H54 (cell line): ENCODE measurements at regions not wholly inside any gene's neighbourhood (a gene's known extent, or its start where the extent isn't known, plus 50 kb on each side); places are given as distances from the start of the nearest gene placed in this dataset.

Experiments
- DNase-seq: peaks from one replicate; pipeline ENCODE4 v3.0.0; 2011; ENCODE audit warnings: low spot score, mixed read lengths; ENCODE audit not compliant: insufficient read length
- FAIRE-seq: peaks from 3 replicates; lab custom pipeline; 2011; peaks lifted over from hg19 to GRCh38; lab: Jason Lieb, UNC
- POLR2A ChIP-seq: IDR thresholded peaks from 2 replicates; pipeline ENCODE4 v1.6.1; 2011; ENCODE audit warnings: low read depth, mild to moderate bottlenecking, low read length

GRCh38 chr12:34339922-34340321, 317.6 kb downstream of the ALG10 start:
- TF ChIP-seq POLR2A = no peak
- FAIRE-seq = no peak
- no peak for DNase-seq

- TF ChIP-seq POLR2A = no peak
- FAIRE-seq (no peak), DNase-seq (no peak)
These were observed 318.5 kb downstream of the ALG10 start for GRCh38 chr12:34340534-34341361.

- FAIRE-seq (no peak), DNase-seq (no peak)
- no peak for TF ChIP-seq POLR2A
These were observed 319.1 kb downstream of the ALG10 start for GRCh38 chr12:34341362-34341733.

GRCh38 chr12:34342048-34342447, 319.8 kb downstream of the ALG10 start:
- FAIRE-seq = no peak
- no peak for TF ChIP-seq POLR2A
- no peak for DNase-seq

- DNase-seq (no peak), FAIRE-seq (no peak)
- TF ChIP-seq POLR2A = no peak
These were observed 321.0 kb downstream of the ALG10 start for GRCh38 chr12:34343345-34343744.

- no peak for FAIRE-seq
These were observed 321.5 kb downstream of the ALG10 start for GRCh38 chr12:34343766-34344165.

GRCh38 chr12:34344851-34345522, 322.7 kb downstream of the ALG10 start:
- TF ChIP-seq POLR2A = no peak
- DNase-seq (no peak), FAIRE-seq (no peak)

More at GRCh38 chr12:34343766-34344165, 321.5 kb downstream of the ALG10 start:
- TF ChIP-seq POLR2A = no peak
- DNase-seq = no peak

- DNase-seq (peak; percentile 14), FAIRE-seq (no peak)
- no peak for TF ChIP-seq POLR2A
These were observed 323.5 kb downstream of the ALG10 start for GRCh38 chr12:34345801-34346200.

GRCh38 chr12:34346372-34347034, 324.2 kb downstream of the ALG10 start:
- no peak for FAIRE-seq
- no peak for DNase-seq
- TF ChIP-seq POLR2A = no peak

- TF ChIP-seq POLR2A = no peak
- FAIRE-seq = no peak
- DNase-seq = peak; percentile 21
These were observed 325.1 kb downstream of the ALG10 start for GRCh38 chr12:34347367-34347766.

- DNase-seq (no peak), FAIRE-seq (no peak)
- TF ChIP-seq POLR2A = no peak
These were observed 325.8 kb downstream of the ALG10 start for GRCh38 chr12:34348064-34348463.

GRCh38 chr12:34348836-34349672, 326.8 kb downstream of the ALG10 start:
- no peak for FAIRE-seq
- no peak for DNase-seq
- TF ChIP-seq POLR2A = no peak

GRCh38 chr12:34349673-34349961, 327.3 kb downstream of the ALG10 start:
- FAIRE-seq (no peak), DNase-seq (no peak)
- TF ChIP-seq POLR2A = no peak
